Neural progenitor cell (in vitro differentiated cells): ENCODE measurements at regions not wholly inside any gene's neighbourhood (a gene's known extent, or its start where the extent isn't known, plus 50 kb on each side); places are given as distances from the start of the nearest gene placed in this dataset.

Experiments used
- DNase-seq: peaks from one replicate; pipeline ENCODE4 v3.0.0-alpha.2; 2016; ENCODE audit warnings: low spot score
- H2AFZ ChIP-seq: fragments of 200-600 bp; sonication (generic); replicated peaks from 2 replicates; pipeline ENCODE4 v1.6.1; 2016; ENCODE audit warnings: antibody characterized with exemption
- H3F3A ChIP-seq: fragments of 200-600 bp; sonication (generic); 2 replicates; pipeline ENCODE4 v1.6.1; 2016; ENCODE audit warnings: antibody characterized with exemption, low read depth
- H3K27ac ChIP-seq: fragments of 200-600 bp; sonication (generic); 2 replicates; pipeline ENCODE4 v1.5.1; 2016; ENCODE audit warnings: mild to moderate bottlenecking
- H3K27me3 ChIP-seq: fragments of 200-600 bp; sonication (generic); 2 replicates; pipeline ENCODE4 v1.6.1; 2016; ENCODE audit warnings: mild to moderate bottlenecking, moderate library complexity
- H3K36me3 ChIP-seq: fragments of 200-600 bp; sonication (generic); 2 replicates; pipeline ENCODE4 v1.5.1; 2016
- H3K4me1 ChIP-seq: fragments of 200-600 bp; sonication (generic); 2 replicates; pipeline ENCODE4 v1.6.1; 2016; ENCODE audit warnings: mixed run types
- H3K4me2 ChIP-seq: fragments of 200-600 bp; sonication (generic); 2 replicates; pipeline ENCODE4 v1.6.1; 2016
- H3K4me3 ChIP-seq: fragments of 200-600 bp; sonication (generic); 2 replicates; pipeline ENCODE4 v1.5.1; 2016
- H3K79me2 ChIP-seq: fragments of 200-600 bp; sonication (generic); 2 replicates; pipeline ENCODE4 v1.6.1; 2016; ENCODE audit warnings: low read depth
- H3K9ac ChIP-seq: fragments of 200-600 bp; sonication (generic); 2 replicates; pipeline ENCODE4 v1.6.1; 2016
- H3K9me3 ChIP-seq: fragments of 200-600 bp; sonication (generic); 2 replicates; pipeline ENCODE4 v1.5.1; 2016; ENCODE audit warnings: low read depth
- H4K20me1 ChIP-seq: fragments of 200-600 bp; sonication (generic); 2 replicates; pipeline ENCODE4 v1.6.1; 2016; ENCODE audit warnings: low read depth
- H3K27ac Mint-ChIP-seq: 3 replicates; pipeline ENCODE4 v1.8.0; 2021; ENCODE audit warnings: mixed read lengths
- H3K27me3 Mint-ChIP-seq: 2 replicates; pipeline ENCODE4 v1.8.0; 2022; ENCODE audit warnings: low read depth, mild to moderate bottlenecking, inconsistent platforms, moderate library complexity, mixed read lengths; ENCODE audit not compliant: insufficient read depth
- H3K36me3 Mint-ChIP-seq: 3 replicates; pipeline ENCODE4 v1.8.0; 2021; ENCODE audit warnings: mixed read lengths
- H3K4me1 Mint-ChIP-seq: 3 replicates; pipeline ENCODE4 v1.8.0; 2021; ENCODE audit warnings: mixed read lengths
- H3K4me3 Mint-ChIP-seq: 3 replicates; pipeline ENCODE4 v1.8.0; 2021; ENCODE audit warnings: mild to moderate bottlenecking, moderate library complexity, mixed read lengths
- H3K9me3 Mint-ChIP-seq: 3 replicates; pipeline ENCODE4 v1.8.0; 2020; ENCODE audit warnings: mixed read lengths
- EZH2 ChIP-seq: fragments of 200-600 bp; sonication (generic); IDR thresholded peaks from 2 replicates; pipeline ENCODE4 v1.6.1; 2017; ENCODE audit warnings: antibody characterized with exemption, mild to moderate bottlenecking, moderate library complexity
- EZH2phosphoT487 ChIP-seq: fragments of 200-600 bp; sonication (generic); IDR thresholded peaks from 2 replicates; pipeline ENCODE4 v1.6.1; 2017; ENCODE audit warnings: antibody characterized with exemption
- TF ChIP-seq, protein P1 (sequence below): fragments of 200-600 bp; sonication (generic); IDR thresholded peaks from 2 replicates; pipeline ENCODE4 v1.5.1; 2017; ENCODE audit warnings: antibody characterized with exemption, mild to moderate bottlenecking

GRCh38 chr14:44612002-44612401 is 104.9 kb upstream of the FSCB start:
- no peak overlapping the region for H2AFZ ChIP-seq
- no peaks in the 10 kb centered on the region for H3F3A ChIP-seq
- H3K36me3 Mint-ChIP-seq, result no peaks in the 10 kb centered on the region
- H3K27ac Mint-ChIP-seq, result no peak overlapping the region
- H3K9me3 Mint-ChIP-seq, result no peaks in the 10 kb centered on the region
- H3K4me3 Mint-ChIP-seq, result no peak overlapping the region
- peaks cover 11% of the 10 kb centered on the region for H3K4me1 ChIP-seq
- DNase-seq, result no peak
- no peak overlapping the region for H3K9ac ChIP-seq
- H3K4me1 Mint-ChIP-seq, result no peaks in the 10 kb centered on the region
- H4K20me1 ChIP-seq, result no peaks in the 10 kb centered on the region
- H3K36me3 ChIP-seq, result no peaks in the 10 kb centered on the region
- no peak overlapping the region for H3K4me3 ChIP-seq
- H3K27ac ChIP-seq, result no peak overlapping the region
- no peak overlapping the region for H3K4me2 ChIP-seq
- no peaks in the 10 kb centered on the region for H3K79me2 ChIP-seq
- H3K9me3 ChIP-seq, result no peaks in the 10 kb centered on the region
- no peaks in the 10 kb centered on the region for H3K27me3 Mint-ChIP-seq
- no peaks in the 10 kb centered on the region for H3K27me3 ChIP-seq
- TF ChIP-seq, protein P1, sequence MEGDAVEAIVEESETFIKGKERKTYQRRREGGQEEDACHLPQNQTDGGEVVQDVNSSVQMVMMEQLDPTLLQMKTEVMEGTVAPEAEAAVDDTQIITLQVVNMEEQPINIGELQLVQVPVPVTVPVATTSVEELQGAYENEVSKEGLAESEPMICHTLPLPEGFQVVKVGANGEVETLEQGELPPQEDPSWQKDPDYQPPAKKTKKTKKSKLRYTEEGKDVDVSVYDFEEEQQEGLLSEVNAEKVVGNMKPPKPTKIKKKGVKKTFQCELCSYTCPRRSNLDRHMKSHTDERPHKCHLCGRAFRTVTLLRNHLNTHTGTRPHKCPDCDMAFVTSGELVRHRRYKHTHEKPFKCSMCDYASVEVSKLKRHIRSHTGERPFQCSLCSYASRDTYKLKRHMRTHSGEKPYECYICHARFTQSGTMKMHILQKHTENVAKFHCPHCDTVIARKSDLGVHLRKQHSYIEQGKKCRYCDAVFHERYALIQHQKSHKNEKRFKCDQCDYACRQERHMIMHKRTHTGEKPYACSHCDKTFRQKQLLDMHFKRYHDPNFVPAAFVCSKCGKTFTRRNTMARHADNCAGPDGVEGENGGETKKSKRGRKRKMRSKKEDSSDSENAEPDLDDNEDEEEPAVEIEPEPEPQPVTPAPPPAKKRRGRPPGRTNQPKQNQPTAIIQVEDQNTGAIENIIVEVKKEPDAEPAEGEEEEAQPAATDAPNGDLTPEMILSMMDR, result no peak
- no peak for TF ChIP-seq EZH2
- TF ChIP-seq EZH2phosphoT487, result no peak

DNA sequence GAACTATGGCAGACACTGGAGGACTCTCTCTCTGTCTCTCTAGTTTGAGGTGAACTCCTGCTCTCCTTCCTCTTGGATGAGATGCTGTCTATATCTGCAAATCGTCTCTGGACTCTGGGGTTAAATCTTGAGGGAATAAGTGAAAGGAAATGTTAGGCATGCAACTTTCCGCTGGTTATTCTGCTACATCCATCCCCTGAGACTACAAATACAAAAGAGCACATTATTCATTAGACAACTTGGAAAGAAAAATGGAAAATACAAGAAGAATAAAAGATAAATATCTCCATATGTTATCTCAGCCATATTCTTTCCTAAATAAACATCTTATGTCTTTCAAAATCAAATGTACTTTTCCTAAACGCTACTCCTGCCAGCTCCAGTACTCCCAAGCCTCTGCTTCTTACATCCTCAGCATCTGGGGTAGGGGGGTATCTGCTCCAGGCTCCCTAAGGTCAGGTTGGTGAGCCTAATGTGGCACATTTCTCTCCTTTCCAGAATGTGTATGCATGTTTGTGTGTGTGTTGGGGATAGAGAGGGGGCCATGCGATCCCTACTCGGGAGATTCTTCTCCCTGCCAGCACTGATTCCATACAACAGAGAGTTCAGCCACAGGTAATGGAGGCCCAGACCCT is 102.9 kb upstream of the FSCB start:
- Mint-ChIP-seq H3K4me3 (no peak overlapping the region), H3K9me3 (no peaks in the 10 kb centered on the region), H3K27ac (no peak overlapping the region), H3K4me1 (no peaks in the 10 kb centered on the region), H3K36me3 (no peaks in the 10 kb centered on the region), H3K27me3 (no peaks in the 10 kb centered on the region)
- Histone ChIP-seq H3K4me3 (no peak overlapping the region), H3K36me3 (no peaks in the 10 kb centered on the region), H3K9me3 (no peaks in the 10 kb centered on the region), H3K4me2 (no peak overlapping the region), H3K27ac (no peak overlapping the region), H3K79me2 (no peaks in the 10 kb centered on the region), H3F3A (no peaks in the 10 kb centered on the region), H2AFZ (no peak overlapping the region), H3K9ac (no peak overlapping the region), H3K4me1 (peaks cover 11% of the 10 kb centered on the region), H3K27me3 (no peaks in the 10 kb centered on the region), H4K20me1 (no peaks in the 10 kb centered on the region)
- TF ChIP-seq, protein P1, result no peak
- no peak for TF ChIP-seq EZH2phosphoT487
- TF ChIP-seq EZH2, result no peak
- DNase-seq, result no peak

DNA sequence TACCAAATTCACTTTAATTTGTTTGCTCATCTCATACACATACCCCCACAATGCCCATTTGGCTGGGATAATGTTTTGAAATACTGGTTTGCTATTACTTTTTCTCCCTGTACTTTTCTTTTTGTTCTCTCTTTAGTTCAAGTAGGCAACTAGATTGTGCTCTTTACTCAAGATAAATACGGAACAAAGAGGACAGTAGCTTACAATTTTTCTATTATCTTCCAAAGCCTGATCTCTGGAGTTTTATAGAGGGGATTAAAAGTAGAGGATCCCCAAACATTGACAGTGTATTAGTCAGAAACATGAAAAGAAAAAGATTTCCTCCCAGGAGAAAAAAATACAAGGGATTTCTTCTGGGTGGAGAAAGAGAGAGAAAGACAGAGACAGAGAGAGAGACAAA is 102.1 kb upstream of the FSCB start:
- no peak for TF ChIP-seq EZH2phosphoT487
- TF ChIP-seq, protein P1, result no peak
- no peak for TF ChIP-seq EZH2
- no peaks in the 10 kb centered on the region for H3K9me3 ChIP-seq
- no peaks in the 10 kb centered on the region for H3K4me1 Mint-ChIP-seq
- no peaks in the 10 kb centered on the region for H3K36me3 Mint-ChIP-seq
- H3K27ac Mint-ChIP-seq, result no peak overlapping the region
- H3K36me3 ChIP-seq, result no peaks in the 10 kb centered on the region
- H3K27me3 ChIP-seq, result no peaks in the 10 kb centered on the region
- H3K4me1 ChIP-seq, result peaks cover 11% of the 10 kb centered on the region
- H3K27me3 Mint-ChIP-seq, result no peaks in the 10 kb centered on the region
- H3K27ac ChIP-seq, result no peak overlapping the region
- H3K4me2 ChIP-seq, result no peak overlapping the region
- H4K20me1 ChIP-seq, result no peaks in the 10 kb centered on the region
- H3K79me2 ChIP-seq, result no peaks in the 10 kb centered on the region
- no peaks in the 10 kb centered on the region for H3F3A ChIP-seq
- H3K9me3 Mint-ChIP-seq, result no peaks in the 10 kb centered on the region
- no peak overlapping the region for H3K4me3 Mint-ChIP-seq
- no peak overlapping the region for H3K4me3 ChIP-seq
- H3K9ac ChIP-seq, result no peak overlapping the region
- DNase-seq, result no peak
- H2AFZ ChIP-seq, result no peak overlapping the region
